ENCODE measurements at regions not wholly inside any gene's neighbourhood (a gene's known extent, or its start where the extent isn't known, plus 50 kb on each side); places are given as distances from the start of the nearest gene placed in this dataset.

- Histone ChIP-seq H3K9me3 (no peaks in the 10 kb centered on the region), H3K36me3 (no peaks in the 10 kb centered on the region), H3K4me1 (peaks cover 0 to 7% (median 0%) of the 10 kb centered on the region in 4 donors), H3K27ac (no peak overlapping the region), H3K27me3 (no peaks in the 10 kb centered on the region), H3K4me3 (no peak overlapping the region)
- 86 to 94% methylated on average over 3 of the region's 3 CpGs for WGBS, 2 donors
- no peak for TF ChIP-seq CTCF (IDR thresholded peaks at IDR 0.05)
- no peak for TF ChIP-seq EP300 (IDR thresholded peaks at IDR 0.05)
- no peak for TF ChIP-seq POLR2A (IDR thresholded peaks at IDR 0.05)
- no peak for DNase-seq (ENCODE audit: low spot score in 2 of 2)
Measured at GRCh38 chr12:24553259-24553658, 395.6 kb downstream of the BCAT1 start.

- Histone ChIP-seq H3K27me3 (no peaks in the 10 kb centered on the region), H3K9me3 (no peaks in the 10 kb centered on the region), H3K36me3 (no peaks in the 10 kb centered on the region), H3K27ac (peak overlapping the region in 1 of 4 donors; percentile 18), H3K4me1 (peaks cover 0 to 7% (median 0%) of the 10 kb centered on the region in 4 donors), H3K4me3 (peak overlapping the region in 2 of 4 donors; percentile 3 to 14)
- WGBS, 2 donors, result 41 to 63% methylated on average over 10 of the region's 10 CpGs
- no peak for DNase-seq (ENCODE audit: low spot score in 2 of 2)
- TF ChIP-seq POLR2A (IDR thresholded peaks at IDR 0.05) (no peak), CTCF (IDR thresholded peaks at IDR 0.05) (no peak), EP300 (IDR thresholded peaks at IDR 0.05) (no peak)
Measured at GRCh38 chr12:24551163-24551786, 397.6 kb downstream of the BCAT1 start.

- Histone ChIP-seq H3K4me3 (peak overlapping the region in 2 of 4 donors; percentile 3 to 14), H3K36me3 (no peaks in the 10 kb centered on the region)
- 30 to 56% methylated on average over 1 of the region's 1 CpG for WGBS, 2 donors
Measured at GRCh38 chr12:24550609-24551008, 398.3 kb downstream of the BCAT1 start.

GRCh38 chr12:24546661-24547060, 402.2 kb downstream of the BCAT1 start:
- TF ChIP-seq CTCF (IDR thresholded peaks at IDR 0.05) (no peak), POLR2A (IDR thresholded peaks at IDR 0.05) (no peak), EP300 (IDR thresholded peaks at IDR 0.05) (no peak)
- Histone ChIP-seq H3K36me3 (no peaks in the 10 kb centered on the region), H3K4me3 (no peak overlapping the region), H3K4me1 (peaks cover 0 to 7% (median 0%) of the 10 kb centered on the region in 4 donors), H3K27me3 (no peaks in the 10 kb centered on the region), H3K27ac (no peak overlapping the region), H3K9me3 (no peaks in the 10 kb centered on the region)
- 94 to 96% methylated on average over 2 of the region's 2 CpGs for WGBS, 2 donors
- no peak for DNase-seq (ENCODE audit: low spot score in 2 of 2)

More at GRCh38 chr12:24550609-24551008, 398.3 kb downstream of the BCAT1 start:
- TF ChIP-seq EP300 (IDR thresholded peaks at IDR 0.05) (no peak), CTCF (IDR thresholded peaks at IDR 0.05) (no peak), POLR2A (IDR thresholded peaks at IDR 0.05) (no peak)
- H3K27ac ChIP-seq, result no peak overlapping the region
- no peaks in the 10 kb centered on the region for H3K27me3 ChIP-seq
- peaks cover 0 to 7% (median 0%) of the 10 kb centered on the region in 4 donors for H3K4me1 ChIP-seq
- H3K9me3 ChIP-seq, result no peaks in the 10 kb centered on the region
- no peak for DNase-seq (ENCODE audit: low spot score in 2 of 2)

GRCh38 chr12:24546084-24546483, 402.8 kb downstream of the BCAT1 start:
- WGBS, 2 donors, result 81 to 90% methylated on average over 2 of the region's 2 CpGs
- no peak for DNase-seq (ENCODE audit: low spot score in 2 of 2)
- H3K36me3 ChIP-seq, result no peaks in the 10 kb centered on the region
- TF ChIP-seq POLR2A (IDR thresholded peaks at IDR 0.05) (no peak), EP300 (IDR thresholded peaks at IDR 0.05) (no peak)
- no peak overlapping the region for H3K4me3 ChIP-seq
- no peak overlapping the region for H3K27ac ChIP-seq
- peaks cover 0 to 7% (median 0%) of the 10 kb centered on the region in 4 donors for H3K4me1 ChIP-seq
- H3K9me3 ChIP-seq, result no peaks in the 10 kb centered on the region
- H3K27me3 ChIP-seq, result no peaks in the 10 kb centered on the region
